NCI-H128 (cell line): ENCODE measurements at regions not wholly inside any gene's neighbourhood (a gene's known extent, or its start where the extent isn't known, plus 50 kb on each side); places are given as distances from the start of the nearest gene placed in this dataset.
"Not testable (repeated sequence)": the region's sequence is repeated elsewhere in the genome, so short reads cannot be mapped to it uniquely, and the experiment has no call there.

ENCODE experiments used
- DNase-seq: peaks from one replicate; lab custom pipeline; 2025; ENCODE audit not compliant: unreplicated experiment; lab: John Stamatoyannopoulos, UW

- not testable (repeated sequence) for DNase-seq
Measured at GRCh38 chr6:112974931-112975330, 627.8 kb downstream of the RFPL4B start.

DNA sequence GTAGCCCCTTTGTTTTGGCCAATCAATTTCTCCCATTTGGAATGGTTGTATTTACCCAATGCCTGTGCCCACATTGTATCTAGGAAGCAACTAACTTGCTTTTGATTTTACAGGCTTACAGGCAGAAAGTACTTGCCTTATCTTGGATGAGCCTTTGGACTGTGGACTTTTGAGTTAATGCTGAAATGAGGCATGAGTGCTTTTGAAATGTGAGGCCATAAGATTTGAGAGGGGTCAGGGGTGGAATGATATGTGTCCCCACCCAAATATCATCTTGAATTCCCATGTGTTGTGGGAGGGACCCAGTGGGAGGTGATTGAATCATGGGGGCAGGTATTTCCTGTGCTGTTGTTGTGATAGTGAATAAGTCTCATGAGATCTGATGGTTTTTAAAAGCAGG, 629.4 kb downstream of the RFPL4B start:
- DNase-seq, result not testable (repeated sequence)

- DNase-seq, result no peak
Measured at GRCh38 chr6:112979830-112980229, 632.7 kb downstream of the RFPL4B start.

DNA sequence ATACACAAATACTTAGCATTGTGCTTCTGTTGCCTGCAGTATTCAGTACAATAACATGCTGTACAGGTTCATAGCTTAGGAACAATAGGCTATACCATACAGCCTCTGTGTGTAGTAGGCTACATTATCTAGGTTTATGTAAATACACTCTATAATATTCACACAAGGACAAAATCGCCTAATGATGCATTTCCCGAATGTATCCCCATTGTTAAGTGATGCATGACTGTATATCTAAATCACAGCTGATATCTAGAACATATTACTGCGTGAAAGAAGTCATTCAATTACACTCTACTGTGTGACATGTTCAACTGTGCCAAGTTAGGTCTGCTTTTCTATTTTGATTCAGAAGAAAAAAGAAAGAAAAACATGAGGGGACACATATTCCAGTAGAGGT, 633.5 kb downstream of the RFPL4B start:
- no peak for DNase-seq

DNA sequence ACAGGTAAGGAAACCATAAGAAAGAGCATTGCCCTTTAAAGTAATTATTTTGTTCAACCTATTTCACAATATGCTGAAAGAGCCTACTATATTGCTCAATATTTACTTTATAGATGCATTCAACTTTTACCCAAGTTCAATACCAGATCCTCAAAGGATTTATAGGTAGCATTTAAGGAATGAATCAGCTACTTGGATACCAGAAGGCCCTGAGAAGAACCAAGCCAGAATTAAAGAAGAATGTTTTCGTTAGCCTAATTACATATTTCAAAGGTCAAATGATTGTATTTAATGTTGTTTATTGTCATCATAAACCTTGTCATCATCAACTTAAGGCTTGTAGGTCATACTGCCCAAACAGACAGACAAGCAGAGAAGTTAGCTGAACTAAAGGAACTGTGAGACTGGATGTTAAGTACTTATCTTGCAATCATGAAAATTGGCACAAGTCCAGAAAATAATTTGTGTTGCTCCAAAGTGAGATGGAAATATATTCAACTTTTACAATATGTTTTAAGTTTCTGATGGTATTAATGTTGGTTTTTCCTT, 636.7 kb downstream of the RFPL4B start:
- no peak for DNase-seq

- DNase-seq, result no peak
Measured at GRCh38 chr6:112984899-112985298, 637.8 kb downstream of the RFPL4B start.

GRCh38 chr6:112986321-112986720, 639.2 kb downstream of the RFPL4B start:
- no peak for DNase-seq

GRCh38 chr6:112988748-112989147, 641.6 kb downstream of the RFPL4B start:
- DNase-seq, result no peak

GRCh38 chr6:112990971-112991370, 643.8 kb downstream of the RFPL4B start:
- no peak for DNase-seq

GRCh38 chr6:112991912-112992311, 644.8 kb downstream of the RFPL4B start:
- DNase-seq, result no peak

GRCh38 chr6:112997421-112998085, 650.4 kb downstream of the RFPL4B start:
- no peak for DNase-seq

DNA sequence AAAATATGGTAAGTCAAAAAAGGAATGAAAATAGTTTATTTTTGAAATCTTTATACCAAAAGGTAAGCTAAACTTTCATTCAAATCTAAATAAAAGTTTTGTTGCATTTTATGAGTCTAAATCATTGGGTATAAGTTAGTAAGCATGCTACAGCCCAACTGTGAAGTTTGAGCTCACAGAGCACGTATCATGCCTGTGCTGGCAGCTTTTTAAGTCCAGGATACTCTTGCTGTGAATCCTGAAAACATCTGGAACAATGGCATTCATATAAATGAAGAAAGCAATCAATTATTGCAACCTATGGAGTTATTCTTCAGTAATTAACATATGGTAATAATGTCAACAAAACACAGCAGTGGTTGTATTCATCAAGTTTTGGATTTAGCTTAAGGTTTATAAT, 656.9 kb downstream of the RFPL4B start:
- no peak for DNase-seq

DNA sequence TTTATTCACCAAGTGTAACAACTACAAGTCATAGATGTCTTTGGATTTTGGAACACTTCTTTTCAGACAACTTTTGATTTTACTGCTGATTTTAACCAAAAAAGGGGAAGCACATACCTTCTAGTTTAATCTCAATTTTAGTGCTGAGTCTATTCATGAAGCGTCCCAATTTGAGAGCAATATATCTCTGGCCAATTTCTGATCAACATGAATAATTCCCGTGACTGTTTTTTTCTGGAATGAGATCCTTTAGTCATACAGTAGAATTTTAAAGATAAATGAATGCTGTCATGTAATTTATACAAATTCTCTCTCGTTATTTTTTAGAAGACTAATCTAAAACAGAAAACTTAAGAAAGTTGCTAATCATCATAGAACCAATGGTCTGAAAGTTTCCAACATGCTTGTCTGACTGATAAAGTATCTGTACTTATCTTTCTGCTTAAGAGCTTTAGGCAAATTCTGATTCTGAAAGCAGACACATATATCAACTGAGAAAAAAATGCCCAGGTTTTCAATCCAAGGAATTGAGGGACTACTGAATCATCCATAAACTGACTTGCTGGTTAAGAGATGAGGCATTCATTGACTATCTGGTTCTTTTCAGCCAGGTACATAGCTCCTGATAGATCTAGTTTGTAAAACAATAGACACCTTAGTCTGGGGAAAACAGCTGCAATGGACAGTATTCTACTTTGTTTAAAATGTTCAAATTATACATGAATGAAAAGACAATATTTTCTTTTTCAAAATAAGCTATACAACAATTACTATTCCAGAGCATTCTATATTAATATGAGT, 657.5 kb downstream of the RFPL4B start:
- DNase-seq, result no peak

GRCh38 chr6:113006494-113006893, 659.4 kb downstream of the RFPL4B start:
- DNase-seq, result no peak

GRCh38 chr6:113009682-113010081, 662.6 kb downstream of the RFPL4B start:
- DNase-seq, result no peak

DNA sequence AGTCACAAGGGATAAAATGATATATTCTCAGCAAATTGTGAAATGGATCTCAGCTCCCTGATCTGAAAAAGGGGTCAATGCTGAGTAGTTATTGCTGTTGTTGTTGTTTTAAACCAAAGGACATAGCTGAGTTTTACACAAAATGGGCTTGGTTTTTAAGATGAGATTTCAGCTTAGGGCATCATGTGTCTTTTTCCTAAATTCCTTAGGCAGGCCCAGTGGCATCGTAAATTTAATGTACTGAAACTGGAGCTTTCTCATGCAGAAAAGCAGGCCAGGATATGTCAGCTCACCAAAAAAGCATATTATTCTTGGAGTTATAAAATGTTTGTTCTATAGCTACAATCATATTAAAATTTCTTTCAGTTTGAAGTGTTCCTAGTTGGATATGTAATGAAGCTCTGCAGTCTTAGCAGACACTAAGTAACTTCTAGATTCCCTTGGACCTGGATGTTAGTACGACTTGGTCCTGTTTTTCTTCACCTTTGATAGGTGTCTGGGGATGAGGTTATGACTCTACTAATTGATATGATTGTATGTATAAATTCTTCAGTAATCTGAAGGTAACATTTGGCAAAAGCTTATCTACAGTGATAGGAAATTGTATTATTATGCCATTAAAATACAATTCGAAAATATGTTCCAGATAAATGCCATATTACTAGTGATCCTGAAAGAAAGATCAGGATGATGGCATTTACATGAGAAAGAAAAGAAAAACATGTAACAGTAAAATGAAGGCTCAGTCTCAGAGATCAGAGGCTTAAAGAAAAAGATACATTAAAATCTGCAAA, 663.3 kb downstream of the RFPL4B start:
- no peak for DNase-seq

GRCh38 chr6:113011389-113011788, 664.3 kb downstream of the RFPL4B start:
- no peak for DNase-seq

GRCh38 chr6:113011801-113012200, 664.7 kb downstream of the RFPL4B start:
- no peak for DNase-seq

DNA sequence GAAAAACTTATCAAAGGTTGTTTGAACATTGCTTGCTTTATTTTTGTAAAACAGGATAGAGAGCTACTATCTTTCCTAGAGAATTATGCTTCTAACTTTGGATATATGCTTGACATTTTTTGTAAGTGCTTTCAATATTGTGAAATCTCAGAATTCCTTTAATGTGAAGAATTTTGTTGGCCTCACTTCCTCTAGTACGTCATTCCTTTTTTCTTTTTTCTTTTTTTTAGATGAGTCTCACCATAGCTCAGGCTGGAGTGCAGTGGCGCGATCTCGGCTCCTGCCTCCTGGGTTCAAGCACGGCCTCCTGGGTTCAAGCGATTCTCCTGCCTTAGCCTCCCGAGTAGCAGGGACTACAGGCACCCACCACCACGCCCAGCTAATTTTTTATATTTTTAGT, 668.1 kb downstream of the RFPL4B start:
- DNase-seq, result no peak

DNA sequence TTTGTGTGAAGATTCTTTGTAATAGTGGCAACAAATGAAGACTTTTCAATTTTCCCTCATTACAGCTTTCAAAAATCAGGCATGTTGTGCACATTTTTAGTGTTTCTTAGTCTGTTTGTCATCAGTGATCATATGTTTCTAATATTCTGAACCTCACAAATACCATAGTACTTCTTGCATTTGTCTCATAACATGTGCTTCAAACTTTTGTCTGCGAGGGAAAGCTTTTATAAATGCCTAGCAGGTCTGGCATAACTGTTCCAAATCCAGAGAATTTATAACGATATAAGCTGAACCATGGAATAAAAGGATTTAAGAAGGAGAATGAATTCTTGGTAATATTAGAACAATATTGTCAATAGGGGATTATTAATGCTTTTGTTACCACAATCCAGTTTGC, 670.2 kb downstream of the RFPL4B start:
- DNase-seq, result no peak

DNA sequence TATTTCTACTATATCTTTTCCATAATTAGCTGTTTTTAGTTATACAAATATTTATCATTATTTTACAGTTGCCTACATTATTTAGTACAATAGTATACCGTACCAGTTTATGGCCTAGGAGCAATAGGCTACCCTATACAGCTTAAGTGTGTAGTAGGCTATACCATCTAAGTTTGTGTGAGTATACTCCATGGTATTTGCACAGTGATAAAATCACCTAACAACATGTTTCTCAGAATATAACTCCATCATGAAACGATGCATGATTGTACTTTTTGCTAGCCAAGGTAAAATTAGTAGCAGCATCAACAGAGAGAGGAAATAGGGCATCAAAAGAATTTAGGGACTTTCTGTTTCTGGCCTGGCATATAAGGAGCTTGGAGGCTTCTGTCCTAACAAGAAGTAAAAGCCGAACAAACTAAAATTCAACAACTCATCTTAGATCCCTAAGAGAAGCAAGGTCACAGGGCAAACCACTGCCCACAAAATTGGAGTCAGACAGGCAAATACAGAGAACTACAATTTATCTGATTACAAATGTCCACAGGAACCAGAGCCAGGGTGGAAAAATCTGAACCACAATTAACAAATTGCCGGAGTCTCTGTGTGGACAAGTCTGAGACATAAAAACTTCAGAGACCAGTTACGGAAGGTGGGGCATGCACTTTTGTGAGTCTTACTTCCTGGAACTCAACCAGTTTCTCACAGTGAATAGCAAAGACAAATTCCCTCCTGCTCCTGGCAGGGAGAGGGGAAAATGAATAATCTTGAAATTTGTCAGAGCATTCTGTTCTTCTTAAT, 671.4 kb downstream of the RFPL4B start:
- no peak for DNase-seq
